Thyroid gland (tissue), 4 donors: ENCODE measurements at regions not wholly inside any gene's neighbourhood (a gene's known extent, or its start where the extent isn't known, plus 50 kb on each side); places are given as distances from the start of the nearest gene placed in this dataset.

Experiments used
- CTCF ChIP-seq, 6 experiments: fragments of 200-600 bp in 3 of 6; fragments of 450-650 bp in 3 of 6; sonication (generic) in 3 of 6; IDR thresholded peaks; one replicate each; pipeline ENCODE4 v1.5.1; 2016 to 2019; ENCODE audit warnings: antibody characterized with exemption in 6 of 6, mild to moderate bottlenecking in 2 of 6, inconsistent platforms in 1 of 6, moderate library complexity in 1 of 6
- POLR2A ChIP-seq, 2 donors: fragments of 450-650 bp; IDR thresholded peaks; one replicate each; pipeline ENCODE4 v1.6.1; 2017; ENCODE audit warnings: antibody characterized with exemption in 2 of 2, mild to moderate bottlenecking in 2 of 2, moderate library complexity in 1 of 2

GRCh38 chrX:140602140-140602539, 97.3 kb upstream of the SOX3 start:
- TF ChIP-seq CTCF (IDR thresholded peaks at IDR 0.05) (no peak), POLR2A (IDR thresholded peaks at IDR 0.05) (no peak)
